ENCODE measurements at regions not wholly inside any gene's neighbourhood (a gene's known extent, or its start where the extent isn't known, plus 50 kb on each side); places are given as distances from the start of the nearest gene placed in this dataset.

GRCh38 chr1:34415140-34415539, 238.4 kb downstream of the C1orf94 start:
- DNase-seq = no peak

- DNase-seq = no peak
Observed at GRCh38 chr1:34418166-34418565, 241.5 kb downstream of the C1orf94 start.

GRCh38 chr1:34419663-34420136, 243.0 kb downstream of the C1orf94 start:
- DNase-seq = peak; percentile 23 to 49

- no peak for DNase-seq
Observed at GRCh38 chr1:34425046-34425445, 248.3 kb downstream of the C1orf94 start.

- no peak for DNase-seq
Observed at GRCh38 chr1:34425785-34426184, 249.1 kb downstream of the C1orf94 start.

- no peak for DNase-seq
Observed at GRCh38 chr1:34426325-34426896, 249.7 kb downstream of the C1orf94 start.

- DNase-seq = no peak
Observed at GRCh38 chr1:34427170-34427569, 250.5 kb downstream of the C1orf94 start.

GRCh38 chr1:34433099-34433498, 256.4 kb downstream of the C1orf94 start:
- DNase-seq = no peak

- DNase-seq = no peak
Observed at GRCh38 chr1:34436836-34437235, 260.1 kb downstream of the C1orf94 start.

GRCh38 chr1:34441259-34442069, 264.8 kb downstream of the C1orf94 start:
- DNase-seq = no peak

GRCh38 chr1:34444516-34444915, 267.8 kb downstream of the C1orf94 start:
- DNase-seq = no peak

GRCh38 chr1:34450325-34450724, 273.6 kb downstream of the C1orf94 start:
- DNase-seq = no peak

GRCh38 chr1:34452451-34452850, 275.7 kb downstream of the C1orf94 start:
- DNase-seq = no peak

GRCh38 chr1:34455121-34455520, 278.4 kb downstream of the C1orf94 start:
- no peak for DNase-seq

- DNase-seq = peak; percentile 13 to 69
Observed at GRCh38 chr1:34460193-34460592, 283.5 kb downstream of the C1orf94 start.

- no peak for DNase-seq
Observed at GRCh38 chr1:34470401-34470800, 284.4 kb upstream of the GJB5 start.

- DNase-seq = no peak
Observed at GRCh38 chr1:34474566-34474965, 280.3 kb upstream of the GJB5 start.

GRCh38 chr1:34476371-34476770, 278.5 kb upstream of the GJB5 start:
- no peak for DNase-seq

GRCh38 chr1:34477632-34478141, 277.2 kb upstream of the GJB5 start:
- no peak for DNase-seq

GRCh38 chr1:34478515-34479076, 276.3 kb upstream of the GJB5 start:
- DNase-seq = no peak

- peak in 1 of 2 experiments; percentile 19 for DNase-seq
Observed at GRCh38 chr1:34479731-34480130, 275.1 kb upstream of the GJB5 start.

GRCh38 chr1:34488080-34488708, 266.7 kb upstream of the GJB5 start:
- no peak for DNase-seq

GRCh38 chr1:34500451-34500850, 254.4 kb upstream of the GJB5 start:
- no peak for DNase-seq

Measured in NCI-H526 (cell line).